RKO (cell line): ENCODE measurements at regions not wholly inside any gene's neighbourhood (a gene's known extent, or its start where the extent isn't known, plus 50 kb on each side); places are given as distances from the start of the nearest gene placed in this dataset.
"Not testable (repeated sequence)": the region's sequence is repeated elsewhere in the genome, so short reads cannot be mapped to it uniquely, and the experiment has no call there.

Source experiments
- DNase-seq: peaks from one replicate; pipeline ENCODE4 v3.0.0-alpha.2; 2016; ENCODE audit warnings: low spot score

GRCh38 chr11:50088231-50088630, 55.6 kb downstream of the OR4C45 start:
- peak; percentile 53 for DNase-seq

GRCh38 chr11:50098186-50098725, 65.6 kb downstream of the OR4C45 start:
- DNase-seq: peak; percentile 20

GRCh38 chr11:50102916-50103315, 70.2 kb downstream of the OR4C45 start:
- DNase-seq: no peak

- DNase-seq: not testable (repeated sequence)
Observed at GRCh38 chr11:50140686-50141085, 108.0 kb downstream of the OR4C45 start.

- not testable (repeated sequence) for DNase-seq
Observed at GRCh38 chr11:50146308-50146707, 113.6 kb downstream of the OR4C45 start.

GRCh38 chr11:50147946-50148345, 115.3 kb downstream of the OR4C45 start:
- not testable (repeated sequence) for DNase-seq

GRCh38 chr11:50155508-50155907, 122.8 kb downstream of the OR4C45 start:
- DNase-seq: no peak

- no peak for DNase-seq
Observed at GRCh38 chr11:50164050-50164449, 131.4 kb downstream of the OR4C45 start.

GRCh38 chr11:50169634-50170033, 137.0 kb downstream of the OR4C45 start:
- no peak for DNase-seq

GRCh38 chr11:50170115-50170514, 137.4 kb downstream of the OR4C45 start:
- no peak for DNase-seq

GRCh38 chr11:50174189-50174588, 141.5 kb downstream of the OR4C45 start:
- DNase-seq: peak; percentile 87

- DNase-seq: no peak
Observed at GRCh38 chr11:50174975-50175374, 142.3 kb downstream of the OR4C45 start.

GRCh38 chr11:50178737-50179136, 146.1 kb downstream of the OR4C45 start:
- DNase-seq: no peak

- DNase-seq: no peak
Observed at GRCh38 chr11:50181334-50181733, 148.7 kb downstream of the OR4C45 start.

- DNase-seq: no peak
Observed at GRCh38 chr11:50182486-50182885, 149.8 kb downstream of the OR4C45 start.

GRCh38 chr11:50183170-50183569, 150.5 kb downstream of the OR4C45 start:
- DNase-seq: not testable (repeated sequence)

GRCh38 chr11:50186146-50186545, 153.5 kb downstream of the OR4C45 start:
- no peak for DNase-seq

- no peak for DNase-seq
Observed at GRCh38 chr11:50187220-50187619, 154.5 kb downstream of the OR4C45 start.

GRCh38 chr11:50188040-50188439, 155.4 kb downstream of the OR4C45 start:
- DNase-seq: no peak

GRCh38 chr11:50192743-50193142, 160.1 kb downstream of the OR4C45 start:
- DNase-seq: no peak

- DNase-seq: no peak
Observed at GRCh38 chr11:50214376-50214775, 181.7 kb downstream of the OR4C45 start.

GRCh38 chr11:50220651-50221050, 188.0 kb downstream of the OR4C45 start:
- DNase-seq: no peak

GRCh38 chr11:50238368-50238767, 205.7 kb downstream of the OR4C45 start:
- DNase-seq: not testable (repeated sequence)

GRCh38 chr11:50246183-50246582, 213.5 kb downstream of the OR4C45 start:
- DNase-seq: no peak

GRCh38 chr11:50246699-50247098, 214.0 kb downstream of the OR4C45 start:
- DNase-seq: no peak
